Right lobe of liver (tissue), 6 donors: ENCODE measurements at regions not wholly inside any gene's neighbourhood (a gene's known extent, or its start where the extent isn't known, plus 50 kb on each side); places are given as distances from the start of the nearest gene placed in this dataset.

Source experiments
- ATAC-seq, 4 donors: fragments of 200-7000 bp; cut with Tn5 transposase; one replicate each; pipeline ENCODE4 v1.9.1; 2020; ENCODE audit warnings: mild to moderate bottlenecking in 4 of 4, moderate library complexity in 4 of 4
- DNase-seq, 3 donors: peaks; one replicate each; pipeline ENCODE4 v3.0.0-alpha.2; 2020
- H3K27ac ChIP-seq, 3 donors: fragments of 200-600 bp; one replicate each; pipeline ENCODE4 v1.8.0; 2022
- H3K27me3 ChIP-seq, 2 donors: fragments of 200-600 bp; one replicate each; pipeline ENCODE4 v1.8.0; 2022
- H3K36me3 ChIP-seq, 4 donors: fragments of 200-600 bp; sonication (generic) in 1 of 4; one replicate each; pipeline versions ENCODE4 v1.5.1 to v1.8.0; 2017 to 2022; ENCODE audit warnings: control low read depth in 1 of 4
- H3K4me1 ChIP-seq, 4 donors: fragments of 200-600 bp; sonication (generic) in 1 of 4; one replicate each; pipeline versions ENCODE4 v1.5.1 to v1.8.0; 2017 to 2022; ENCODE audit warnings: control low read depth in 1 of 4
- H3K4me3 ChIP-seq, 3 donors: fragments of 200-600 bp; one replicate each; pipeline ENCODE4 v1.8.0; 2022
- H3K9me3 ChIP-seq, 4 donors: fragments of 200-600 bp; sonication (generic) in 1 of 4; one replicate each; pipeline versions ENCODE4 v1.5.1 to v1.8.0; 2017 to 2022; ENCODE audit warnings: control low read depth in 1 of 4
- POLR2A ChIP-seq: fragments of 450-650 bp; IDR thresholded peaks from one replicate; pipeline ENCODE4 v1.6.1; 2017; ENCODE audit warnings: antibody characterized with exemption, mild to moderate bottlenecking
- WGBS: methylation state at CpG from one replicate; pipeline ENCODE4 v1.1.6; 2018; ENCODE audit warnings: low coverage, low lambda C conversion rate; ENCODE audit not compliant: insufficient coverage; ENCODE audit errors: missing lambda C conversion rate; 5-methylcytosine and 5-hydroxymethylcytosine counted together
- intact Hi-C, 2 donors: fragments of 100-400 bp; cut with DNase I; formaldehyde crosslinking; loops; one replicate each; pipeline versions ENCODE4 v1.11.2 to v1.14.1; 2022
- TF ChIP-seq, protein P1 (sequence below), 4 donors: fragments of 200-600 bp in 3 of 4; fragments of 450-650 bp in 1 of 4; IDR thresholded peaks; one replicate each; pipeline versions ENCODE4 v1.5.1 to v1.8.0; 2016 to 2022; ENCODE audit warnings: antibody characterized with exemption in 4 of 4, mild to moderate bottlenecking in 2 of 4
- donor health status: DM: no; HTN: yes; CAD: no.
- donor health status: DM: no; HTN: no; CAD: no.
- donor health status: DM: no; HTN: no; CAD: no.
- donor health status: DM: no; HTN: yes; CAD: no.
- donor health status: DM: no; HTN: yes; CAD: no.

DNA sequence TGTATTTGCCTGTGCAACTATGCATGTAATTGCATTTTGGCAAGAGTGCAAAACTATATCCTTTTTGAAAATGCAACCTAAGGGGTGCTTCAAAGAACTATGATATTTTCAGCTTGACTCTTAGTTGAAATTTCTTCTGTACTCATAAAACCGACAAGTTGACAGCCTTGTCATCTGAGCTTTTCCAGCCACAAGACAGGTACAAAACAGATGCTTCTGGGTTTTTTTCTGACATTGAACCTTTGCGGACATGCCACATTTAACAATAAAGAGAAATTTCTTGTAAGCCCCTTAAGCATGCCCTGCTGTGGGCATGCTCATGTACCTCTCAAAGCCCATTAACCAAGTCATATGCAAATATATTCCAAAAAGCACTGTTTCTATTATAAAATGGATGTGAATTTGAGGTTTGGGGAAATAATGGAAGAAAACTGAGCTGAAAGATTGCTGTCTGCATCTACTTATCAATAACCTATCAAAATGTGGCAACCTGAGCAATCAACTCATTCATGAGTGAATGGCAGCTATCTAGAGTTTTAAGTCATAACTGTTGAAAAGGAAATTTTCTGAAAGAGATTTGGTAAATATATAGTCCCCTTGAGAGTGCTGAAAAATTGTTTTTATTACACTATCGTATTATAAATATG lies 1117.0 kb upstream of the LRRTM3 start:
- intact Hi-C loops: no loop called here
- no peaks in the 10 kb centered on the region for H3K36me3 ChIP-seq
- WGBS: 72% methylated on average over 3 of the region's 3 CpGs

DNA sequence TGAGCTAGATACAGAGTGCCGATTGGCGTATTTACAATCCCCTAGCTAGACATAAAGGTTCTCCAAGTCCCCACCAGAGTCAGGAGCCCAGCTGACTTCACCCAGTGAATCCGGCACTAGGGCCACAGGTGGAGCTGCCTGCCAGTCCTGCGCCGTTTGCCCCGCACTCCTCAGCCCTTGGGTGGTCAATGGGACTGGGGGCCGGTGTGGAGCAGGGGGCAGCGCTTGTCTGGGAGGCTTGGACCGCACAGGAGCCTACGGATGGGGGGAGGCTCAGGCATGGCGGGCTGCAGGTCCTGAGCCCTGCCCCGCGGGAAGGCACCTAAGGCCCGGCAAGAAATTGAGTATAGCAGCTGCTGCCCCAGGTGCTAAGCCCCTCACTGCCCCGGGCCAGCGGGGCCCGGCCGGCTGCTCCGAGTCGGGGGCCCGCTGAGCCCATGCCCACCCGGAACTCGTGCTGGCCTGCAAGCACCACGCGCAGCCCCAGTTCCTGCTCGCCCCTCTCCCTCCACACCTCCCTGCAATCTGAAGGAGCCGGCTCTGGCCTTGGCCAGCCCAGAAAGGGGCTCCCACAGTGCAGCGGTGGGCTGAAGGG lies 1113.8 kb upstream of the LRRTM3 start:
- Histone ChIP-seq H3K27ac (no peak overlapping the region), H3K36me3 (no peaks in the 10 kb centered on the region), H3K9me3 (no peaks in the 10 kb centered on the region), H3K4me1 (no peaks in the 10 kb centered on the region), H3K27me3 (no peaks in the 10 kb centered on the region), H3K4me3 (no peak overlapping the region)
- WGBS: 83% methylated on average over 2 of the region's 28 CpGs
- ATAC-seq (no peak), DNase-seq (no peak)
- TF ChIP-seq, protein P1, sequence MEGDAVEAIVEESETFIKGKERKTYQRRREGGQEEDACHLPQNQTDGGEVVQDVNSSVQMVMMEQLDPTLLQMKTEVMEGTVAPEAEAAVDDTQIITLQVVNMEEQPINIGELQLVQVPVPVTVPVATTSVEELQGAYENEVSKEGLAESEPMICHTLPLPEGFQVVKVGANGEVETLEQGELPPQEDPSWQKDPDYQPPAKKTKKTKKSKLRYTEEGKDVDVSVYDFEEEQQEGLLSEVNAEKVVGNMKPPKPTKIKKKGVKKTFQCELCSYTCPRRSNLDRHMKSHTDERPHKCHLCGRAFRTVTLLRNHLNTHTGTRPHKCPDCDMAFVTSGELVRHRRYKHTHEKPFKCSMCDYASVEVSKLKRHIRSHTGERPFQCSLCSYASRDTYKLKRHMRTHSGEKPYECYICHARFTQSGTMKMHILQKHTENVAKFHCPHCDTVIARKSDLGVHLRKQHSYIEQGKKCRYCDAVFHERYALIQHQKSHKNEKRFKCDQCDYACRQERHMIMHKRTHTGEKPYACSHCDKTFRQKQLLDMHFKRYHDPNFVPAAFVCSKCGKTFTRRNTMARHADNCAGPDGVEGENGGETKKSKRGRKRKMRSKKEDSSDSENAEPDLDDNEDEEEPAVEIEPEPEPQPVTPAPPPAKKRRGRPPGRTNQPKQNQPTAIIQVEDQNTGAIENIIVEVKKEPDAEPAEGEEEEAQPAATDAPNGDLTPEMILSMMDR (IDR thresholded peaks at IDR 0.05): no peak
- TF ChIP-seq POLR2A: no peak
- intact Hi-C loops: no loop called here

More for the DNA sequence above, 1117.0 kb upstream of the LRRTM3 start:
- DNase-seq (no peak), ATAC-seq (no peak)
- H3K4me3 ChIP-seq: no peak overlapping the region
- TF ChIP-seq, protein P1 (IDR thresholded peaks at IDR 0.05): no peak
- no peak for TF ChIP-seq POLR2A
- H3K27me3 ChIP-seq: no peaks in the 10 kb centered on the region
- H3K27ac ChIP-seq: no peak overlapping the region
- H3K9me3 ChIP-seq: no peaks in the 10 kb centered on the region
- H3K4me1 ChIP-seq: no peaks in the 10 kb centered on the region

DNA sequence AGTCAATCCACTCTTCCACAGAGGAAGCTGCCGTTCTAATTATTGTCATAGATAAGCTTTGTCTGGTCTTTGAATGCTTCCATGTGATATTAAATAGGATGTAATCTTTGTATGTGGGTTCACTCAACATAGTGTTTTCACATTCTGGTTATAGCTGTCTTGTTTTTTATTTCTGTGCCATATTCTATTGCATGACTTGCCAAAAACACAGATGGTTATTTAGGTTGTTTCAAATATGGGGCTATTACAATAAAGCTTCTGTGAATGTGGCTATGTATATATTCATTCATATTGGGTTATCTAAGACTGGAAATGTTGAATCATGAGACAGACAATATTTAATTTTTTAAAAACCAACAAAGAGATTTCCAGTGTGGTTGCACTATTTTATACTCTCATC lies 1109.3 kb upstream of the LRRTM3 start:
- no peak for TF ChIP-seq POLR2A
- Histone ChIP-seq H3K9me3 (no peaks in the 10 kb centered on the region), H3K27ac (no peak overlapping the region), H3K4me3 (no peak overlapping the region), H3K27me3 (no peaks in the 10 kb centered on the region), H3K4me1 (no peaks in the 10 kb centered on the region), H3K36me3 (no peaks in the 10 kb centered on the region)
- WGBS: 35% methylated on average over 1 of the region's 1 CpG
- intact Hi-C loops: no loop called here
- no peak for ATAC-seq
- no peak for DNase-seq

GRCh38 chr10:65818990-65819389 lies 1106.8 kb upstream of the LRRTM3 start:
- no peaks in the 10 kb centered on the region for H3K27me3 ChIP-seq
- ATAC-seq: no peak
- H3K9me3 ChIP-seq: no peaks in the 10 kb centered on the region
- H3K4me3 ChIP-seq: no peak overlapping the region
- no peak overlapping the region for H3K27ac ChIP-seq
- TF ChIP-seq, protein P1 (IDR thresholded peaks at IDR 0.05): no peak
- no peak for TF ChIP-seq POLR2A
- WGBS: 54% methylated on average over 3 of the region's 3 CpGs
- H3K4me1 ChIP-seq: no peaks in the 10 kb centered on the region
- no peak for DNase-seq
- intact Hi-C loops: no loop called here
- H3K36me3 ChIP-seq: no peaks in the 10 kb centered on the region

DNA sequence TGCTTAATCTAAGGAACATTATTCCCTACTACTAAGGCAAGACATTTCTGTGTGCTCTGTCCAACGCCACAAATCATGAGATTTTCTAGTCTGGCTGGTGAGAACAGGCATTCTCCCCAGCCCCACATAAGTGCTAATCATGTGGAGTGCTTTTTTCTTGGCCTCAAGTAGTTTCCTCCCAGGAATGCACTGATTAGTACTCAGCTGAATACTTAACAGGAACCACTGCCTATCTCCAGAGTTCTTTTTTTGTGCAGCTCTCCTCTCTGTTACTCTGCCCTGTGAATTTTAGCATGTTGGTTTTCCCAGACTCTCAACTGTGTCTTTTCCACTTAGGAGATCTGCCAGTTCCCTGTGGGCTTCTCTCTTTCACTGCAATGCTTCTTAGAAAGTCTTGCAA lies 1098.5 kb upstream of the LRRTM3 start:
- WGBS: 50% methylated on average over 1 of the region's 1 CpG

More for the DNA sequence above, 1098.5 kb upstream of the LRRTM3 start:
- no peaks in the 10 kb centered on the region for H3K9me3 ChIP-seq
- intact Hi-C loops: no loop called here
- no peaks in the 10 kb centered on the region for H3K27me3 ChIP-seq
- H3K4me1 ChIP-seq: no peaks in the 10 kb centered on the region
- ATAC-seq: no peak
- DNase-seq: no peak
- H3K36me3 ChIP-seq: no peaks in the 10 kb centered on the region
- H3K27ac ChIP-seq: no peak overlapping the region
- H3K4me3 ChIP-seq: no peak overlapping the region
- TF ChIP-seq POLR2A: no peak
- TF ChIP-seq, protein P1 (IDR thresholded peaks at IDR 0.05): no peak
